ENCODE measurements at regions not wholly inside any gene's neighbourhood (a gene's known extent, or its start where the extent isn't known, plus 50 kb on each side); places are given as distances from the start of the nearest gene placed in this dataset.

- DNase-seq (ENCODE audit: low read depth in 1 of 2, low spot score in 2 of 2) (no peak), FAIRE-seq (no peak)
- Histone ChIP-seq H3K27me3 (replicated peaks in 1 of 4; ENCODE audit: control insufficient read depth in 3 of 4, extremely low read depth in 1 of 4, insufficient read depth in 3 of 4, low read length in 3 of 4) (no peaks in the 10 kb centered on the region), H3K79me2 (ENCODE audit: control insufficient read depth in 1 of 2, insufficient read depth in 2 of 2, low read length in 2 of 2) (no peaks in the 10 kb centered on the region), H2BK15ac (ENCODE audit: low read length) (no peak overlapping the region), H3K4me3 (ENCODE audit: extremely low read depth in 1 of 4, insufficient read depth in 2 of 4, low read depth in 3 of 4, low read length in 4 of 4) (no peak overlapping the region), H3K36me3 (ENCODE audit: control insufficient read depth in 2 of 4, insufficient read depth in 4 of 4, low read length in 3 of 4) (no peaks in the 10 kb centered on the region), H3K4me2 (ENCODE audit: insufficient read depth in 1 of 2, low read depth in 2 of 2, low read length in 2 of 2) (no peak overlapping the region), H3K56ac (replicated peaks; ENCODE audit: insufficient read length, low read depth, low read length) (no peak overlapping the region), H2AK5ac (ENCODE audit: low read depth, low read length) (no peak overlapping the region), H2BK5ac (ENCODE audit: low read depth, low read length) (no peak overlapping the region), H4K5ac (ENCODE audit: insufficient read length, low read depth, low read length) (no peak overlapping the region), H3K9ac (replicated peaks in 1 of 4; ENCODE audit: extremely low read depth in 1 of 4, low read depth in 3 of 4, low read length in 3 of 4) (no peak overlapping the region), H3K18ac (ENCODE audit: extremely low read depth, low read length) (no peak overlapping the region), H3K79me1 (ENCODE audit: low read depth, low read length) (no peaks in the 10 kb centered on the region), H4K8ac (ENCODE audit: extremely low read depth, insufficient read depth, low read length) (no peak overlapping the region), H3K4ac (replicated peaks; ENCODE audit: insufficient read length, low read depth, low read length) (no peak overlapping the region), H3K9me3 (ENCODE audit: insufficient read depth in 2 of 2, low read depth in 1 of 2, low read length in 1 of 2) (no peaks in the 10 kb centered on the region), H3K4me1 (replicated peaks in 1 of 4; ENCODE audit: control insufficient read depth in 3 of 4, insufficient read depth in 4 of 4, low read length in 3 of 4) (no peaks in the 10 kb centered on the region; a peak in 2 of 7 replicates), H3K14ac (ENCODE audit: insufficient read length) (no peak overlapping the region), H2BK20ac (ENCODE audit: low read length) (no peak overlapping the region), H4K91ac (replicated peaks; ENCODE audit: insufficient read length, low read length) (no peak overlapping the region), H3K27ac (ENCODE audit: low read depth, low read length) (no peak overlapping the region), H2BK12ac (ENCODE audit: low read depth, low read length) (no peak overlapping the region), H3K23me2 (ENCODE audit: low read depth, low read length) (no peaks in the 10 kb centered on the region), H2AFZ (ENCODE audit: low read length) (no peak overlapping the region), H3K23ac (ENCODE audit: insufficient read length) (no peak overlapping the region), H4K20me1 (replicated peaks in 1 of 2; ENCODE audit: control insufficient read depth in 1 of 2, insufficient read depth in 2 of 2, low read length in 2 of 2) (no peaks in the 10 kb centered on the region), H2BK120ac (replicated peaks; ENCODE audit: low read depth, low read length) (no peak overlapping the region)
- ChIA-PET POLR2A (ENCODE audit: partially characterized antibody) (no interaction called here), CTCF (ENCODE audit: partially characterized antibody) (no interaction called here)
- 88% methylated on average over 5 of the region's 5 CpGs; no CpG with 5 or more reads in 1 of the 2 experiments for WGBS, 2 experiments (ENCODE audit: extremely low coverage in 1 of 2, insufficient coverage in 1 of 2, insufficient read length in 1 of 2, insufficient replicate concordance in 2 of 2, low coverage in 1 of 2, low lambda C conversion rate in 2 of 2, missing lambda C conversion rate in 1 of 2)
- no peak for TF ChIP-seq CHD1 (IDR thresholded peaks at IDR 0.05; ENCODE audit: low read depth, low read length)
- TF ChIP-seq CTBP2 (IDR thresholded peaks at IDR 0.05; ENCODE audit: borderline replicate concordance, insufficient read depth, insufficient read length, low read length) = no peak
- TF ChIP-seq BCL11A (IDR thresholded peaks at IDR 0.05; ENCODE audit: low read depth in 2 of 2, low read length in 2 of 2) = no peak
Measured at GRCh38 chrY:7177631-7178030, 266.1 kb upstream of the AMELY start.

Data from H1 (cell line).